HG03460 (cell line): ENCODE measurements at regions not wholly inside any gene's neighbourhood (a gene's known extent, or its start where the extent isn't known, plus 50 kb on each side); places are given as distances from the start of the nearest gene placed in this dataset.
"Not testable (repeated sequence)": the region's sequence is repeated elsewhere in the genome, so short reads cannot be mapped to it uniquely, and the experiment has no call there.

Experiments used
- ATAC-seq: cut with Tn5 transposase; IDR thresholded peaks from one replicate; pipeline ENCODE4 v1.9.1; 2021; ENCODE audit not compliant: unreplicated experiment

DNA sequence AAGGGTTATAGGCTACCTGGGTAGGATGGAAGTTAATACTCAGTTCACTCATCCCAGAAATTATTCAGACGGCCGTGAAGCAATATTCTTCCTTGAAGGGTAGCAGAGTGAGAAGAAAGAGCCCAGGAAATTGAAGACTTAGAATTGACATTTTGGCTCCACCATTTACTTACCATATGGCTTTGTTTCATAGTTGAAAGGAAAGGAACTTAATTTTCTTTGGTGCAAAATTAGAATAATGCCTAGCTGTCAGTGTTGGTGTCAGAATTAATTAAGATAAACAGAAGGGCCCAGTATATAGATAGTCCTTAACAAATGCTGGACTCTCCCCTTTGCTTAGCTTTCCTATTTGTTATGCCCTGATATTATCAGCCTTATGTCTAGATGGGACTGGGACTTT is 263.2 kb downstream of the KCNJ3 start:
- no peak for ATAC-seq

DNA sequence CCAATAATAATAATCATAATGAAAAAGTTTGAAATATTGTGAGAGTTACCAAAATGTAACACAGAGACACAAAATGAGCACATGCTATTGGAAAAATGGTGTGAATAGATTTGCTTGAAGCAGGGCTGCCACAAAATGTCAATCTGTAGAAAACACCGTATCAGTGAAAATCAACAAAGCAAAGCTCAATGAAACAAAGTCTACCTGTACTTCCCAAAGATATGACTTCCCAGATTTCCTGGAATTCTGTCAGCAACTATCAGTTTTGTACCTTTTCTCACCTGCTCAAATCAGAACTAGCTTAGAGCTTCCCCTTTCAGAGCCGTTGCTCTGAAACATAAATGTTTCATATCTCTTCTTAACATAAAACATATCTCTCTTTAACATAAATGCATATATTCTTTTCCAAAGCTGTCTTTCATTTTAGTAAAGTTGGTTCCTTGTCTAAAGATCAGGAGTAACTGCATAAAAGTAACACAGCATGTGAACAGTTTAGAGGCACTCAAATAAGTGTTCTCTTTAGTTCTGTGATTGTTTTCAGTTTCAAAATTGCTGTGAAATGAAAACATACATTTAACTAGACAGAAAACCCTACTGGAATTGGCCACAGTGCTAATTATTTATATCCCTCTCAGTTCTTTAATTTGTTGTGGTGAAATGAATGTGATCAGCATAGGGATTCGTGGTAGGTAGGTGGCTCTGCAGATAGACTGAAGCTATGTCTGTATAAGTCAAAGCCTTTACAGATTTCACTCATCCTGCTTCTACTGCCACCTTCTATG is 262.5 kb downstream of the KCNJ3 start:
- peak; percentile 62 for ATAC-seq

DNA sequence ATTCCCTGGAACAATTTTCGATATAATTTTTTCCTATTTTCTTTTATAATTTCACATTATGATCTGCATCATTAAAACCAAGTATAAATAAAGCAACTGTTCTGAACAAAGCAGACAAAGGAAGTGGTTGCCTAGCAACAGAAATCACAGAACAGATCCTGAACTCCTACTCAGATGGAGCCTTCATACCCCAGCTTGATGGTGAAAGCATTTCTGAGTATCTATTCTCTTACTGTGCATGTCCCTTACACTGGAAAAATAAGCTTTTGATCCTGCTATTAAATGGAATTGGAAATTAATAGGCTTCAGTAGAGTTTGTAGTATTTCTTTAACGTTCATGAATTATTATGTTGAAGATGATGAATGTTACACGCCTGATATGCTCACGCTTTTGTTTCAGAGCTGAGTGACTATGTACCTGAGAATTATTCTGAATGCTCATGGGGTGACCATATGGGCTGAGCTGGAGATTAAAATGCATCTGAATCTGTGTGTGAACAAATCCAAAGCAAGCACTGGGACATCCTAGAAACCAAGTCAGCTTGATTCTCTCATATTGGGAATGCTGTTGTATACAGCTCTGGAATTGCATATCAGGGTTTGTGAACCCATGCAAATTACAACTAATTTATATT is 254.0 kb downstream of the KCNJ3 start:
- ATAC-seq: no peak

DNA sequence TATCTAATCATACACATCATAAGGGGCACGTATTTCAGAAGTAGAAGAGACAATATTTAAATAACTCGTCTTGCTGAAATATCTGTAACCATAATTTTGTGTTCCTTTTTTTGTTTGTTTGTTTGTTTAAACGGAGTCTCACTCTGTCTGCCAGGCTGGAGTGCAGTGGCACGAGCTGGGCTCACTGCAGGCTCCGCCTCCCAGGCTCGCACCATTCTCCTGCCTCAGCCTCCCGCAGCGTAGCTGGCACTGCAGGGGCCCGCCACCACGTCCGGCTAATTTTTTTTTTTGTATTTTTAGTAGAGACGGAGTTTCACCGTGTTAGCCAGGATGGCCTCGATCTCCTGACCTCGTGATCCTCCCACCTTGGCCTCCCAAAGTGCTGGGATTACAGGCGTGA is 248.9 kb downstream of the KCNJ3 start:
- ATAC-seq: not testable (repeated sequence)

DNA sequence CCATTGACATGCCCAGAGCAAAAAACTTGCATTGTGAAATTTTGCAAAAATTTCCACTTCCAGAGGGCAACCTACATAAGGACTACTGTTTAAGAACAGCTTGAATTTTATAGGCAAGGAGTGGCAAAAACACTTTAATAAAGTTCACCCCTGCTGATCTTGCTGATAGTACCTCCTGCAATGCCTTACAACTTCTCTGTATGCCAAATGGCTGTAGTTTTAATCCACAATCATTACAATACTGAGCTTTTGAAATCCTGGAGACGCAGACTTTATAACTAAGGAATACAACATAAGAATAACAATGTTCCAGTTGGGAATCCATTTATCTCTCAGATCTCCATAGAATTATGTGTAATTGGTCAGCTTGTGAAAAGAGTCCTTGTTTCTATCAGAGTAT is 247.5 kb downstream of the KCNJ3 start:
- no peak for ATAC-seq

DNA sequence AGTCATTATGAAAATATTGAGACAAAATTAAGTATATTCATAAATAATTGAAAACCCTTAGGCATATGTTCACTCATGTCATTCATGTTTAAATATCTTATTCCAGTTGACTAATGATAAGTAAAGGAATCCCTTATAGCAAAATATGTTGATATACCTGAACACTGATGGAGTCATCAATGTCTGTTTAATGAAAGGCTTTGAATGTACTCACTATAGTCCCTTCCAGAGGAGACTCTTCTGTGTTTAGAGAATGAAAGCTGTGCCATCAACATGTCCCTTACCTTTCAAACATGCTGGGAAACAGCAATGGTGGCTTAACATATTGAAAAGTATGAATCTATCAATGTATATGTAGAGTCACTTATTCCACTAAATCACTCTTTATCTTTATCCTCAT is 242.9 kb downstream of the KCNJ3 start:
- no peak for ATAC-seq

DNA sequence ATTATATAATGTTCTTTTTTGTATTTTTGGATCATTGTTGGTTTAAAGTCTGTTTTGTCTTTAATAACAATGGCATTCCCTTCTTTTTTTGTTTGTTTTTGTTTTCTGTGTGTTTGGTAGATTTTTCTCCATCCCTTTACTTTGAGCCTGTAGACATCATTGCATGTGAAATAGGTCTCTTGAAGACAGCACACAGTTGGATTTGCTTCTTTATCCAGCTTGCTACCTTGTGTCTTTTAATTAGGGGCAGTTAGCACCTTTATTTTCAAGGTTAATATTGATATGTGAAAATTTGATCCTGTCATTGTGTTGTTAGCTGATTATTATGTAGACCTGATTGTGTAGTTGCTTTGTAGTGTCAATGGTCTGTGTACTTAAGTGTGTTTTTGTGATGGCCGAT is 235.7 kb downstream of the KCNJ3 start:
- no peak for ATAC-seq

DNA sequence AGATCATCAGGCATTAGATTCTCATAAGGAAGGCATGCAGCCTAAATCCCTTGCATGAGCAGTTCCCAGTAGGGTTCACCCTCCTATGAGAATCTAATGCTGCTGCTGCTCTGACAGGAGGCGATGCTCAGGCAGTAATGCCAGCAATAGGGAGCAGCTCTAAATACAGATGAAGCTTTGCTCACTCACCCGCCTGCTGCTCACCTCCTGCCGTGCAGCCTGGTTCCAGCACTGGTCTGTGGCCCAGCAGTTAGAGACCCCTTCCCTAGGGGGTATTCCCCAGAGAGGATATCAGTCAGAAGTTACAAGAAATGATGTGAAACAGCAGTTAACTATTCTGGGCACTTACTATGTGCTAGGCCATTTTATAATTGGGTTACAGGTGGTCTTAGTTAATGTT is 226.0 kb downstream of the KCNJ3 start:
- no peak for ATAC-seq

DNA sequence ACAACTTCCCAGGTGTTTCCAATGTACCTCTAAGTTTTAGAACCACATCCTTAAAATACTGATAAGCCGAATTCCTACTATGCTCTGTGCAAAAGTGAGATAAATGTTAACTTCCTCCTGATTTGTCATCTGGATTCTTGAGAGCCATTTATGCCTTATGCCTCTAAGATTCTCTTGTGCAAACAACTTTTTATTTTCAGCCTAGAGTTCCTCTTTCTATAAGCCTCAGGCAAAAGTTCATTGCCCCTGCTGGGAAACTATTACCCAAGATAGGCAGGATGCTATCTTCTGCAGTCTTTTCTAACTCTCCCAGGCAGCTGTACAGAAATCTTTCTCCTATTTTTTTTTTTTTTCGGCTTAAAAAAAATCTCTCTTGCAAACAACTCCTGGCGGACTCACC is 216.1 kb downstream of the KCNJ3 start:
- ATAC-seq: no peak

DNA sequence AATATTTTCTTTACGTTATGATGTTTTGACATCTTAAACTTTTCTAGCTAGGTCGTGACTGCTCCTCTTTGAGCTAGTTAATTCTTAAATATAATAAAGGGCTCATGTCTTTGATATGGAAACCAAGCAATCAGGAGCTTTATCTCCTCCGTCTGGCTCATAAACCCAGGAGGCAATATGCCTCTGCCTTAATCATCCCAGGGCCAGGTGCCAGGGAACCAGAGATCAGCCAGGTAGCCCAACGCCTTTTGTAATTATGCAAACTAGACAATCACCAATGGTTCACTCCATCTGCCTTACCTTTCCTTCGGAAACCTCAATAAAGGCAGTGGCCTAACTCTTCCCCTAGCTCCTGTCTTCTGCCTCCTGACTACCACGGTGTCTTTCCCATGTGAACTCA is 213.7 kb downstream of the KCNJ3 start:
- ATAC-seq: no peak

DNA sequence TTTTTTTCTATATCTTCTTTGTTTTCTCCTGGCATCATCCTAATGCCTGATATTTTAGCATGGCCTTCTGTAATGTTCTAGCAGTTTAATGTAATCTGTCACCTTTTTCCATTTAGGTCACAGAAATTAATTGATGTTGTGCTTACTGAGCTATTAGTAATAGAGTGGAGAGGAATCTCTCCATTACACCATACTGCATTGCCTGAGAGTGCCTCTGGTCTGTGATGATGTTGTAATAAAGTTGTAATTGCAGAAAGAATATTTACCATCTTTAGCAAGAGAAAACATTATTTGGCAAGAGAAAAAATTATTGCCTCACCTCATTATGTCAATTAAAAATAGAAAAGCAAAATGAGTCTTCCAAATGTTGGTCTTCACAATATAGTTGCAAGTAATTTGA is 213.2 kb downstream of the KCNJ3 start:
- ATAC-seq: no peak

DNA sequence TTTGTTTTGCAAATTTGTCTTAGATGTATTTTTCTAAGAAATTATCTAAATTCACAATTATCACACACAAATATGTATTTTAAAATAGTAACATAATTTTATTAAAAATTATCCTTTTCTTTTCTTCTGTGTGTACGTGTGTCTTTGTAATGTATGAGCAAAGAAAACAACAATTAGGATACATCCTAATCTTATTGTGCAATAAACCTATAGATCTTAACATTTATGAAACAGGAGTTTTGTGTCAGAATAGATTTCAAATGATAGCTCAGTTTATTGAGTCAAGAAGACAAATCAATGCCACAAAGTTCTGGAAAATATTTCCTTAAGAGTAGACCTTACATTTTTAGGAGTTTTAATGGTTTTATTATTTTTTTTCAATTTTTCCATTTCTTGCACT is 212.2 kb downstream of the KCNJ3 start:
- ATAC-seq: no peak

DNA sequence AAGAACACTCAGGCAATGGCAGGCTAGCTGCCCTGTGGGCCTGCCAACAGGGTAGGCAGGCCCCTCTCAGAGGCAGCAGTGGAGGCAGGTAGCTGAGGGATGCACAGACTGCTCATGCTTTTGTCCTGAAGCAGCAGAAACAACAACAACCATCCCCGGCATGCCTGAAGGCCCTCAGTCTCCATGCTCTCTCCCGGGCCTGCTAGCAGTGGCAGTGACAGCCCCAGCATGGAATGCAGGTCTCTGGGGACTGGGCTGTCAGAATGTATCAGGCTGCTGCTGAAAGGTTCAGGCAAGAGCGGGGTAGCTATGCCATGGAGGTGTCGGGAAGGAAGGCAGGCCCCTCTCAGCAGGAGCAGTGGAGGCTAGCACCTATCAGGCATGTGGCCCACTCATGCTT is 209.8 kb downstream of the KCNJ3 start:
- no peak for ATAC-seq
